ENCODE measurements at regions not wholly inside any gene's neighbourhood (a gene's known extent, or its start where the extent isn't known, plus 50 kb on each side); places are given as distances from the start of the nearest gene placed in this dataset.

GRCh38 chr5:91691592-91691991 is 308.5 kb upstream of the ARRDC3 start:
- H3K4me1 Mint-ChIP-seq (ENCODE audit: low read depth, unreplicated experiment): peaks cover 8% of the 10 kb centered on the region
- H3K27me3 Mint-ChIP-seq (ENCODE audit: unreplicated experiment): no peaks in the 10 kb centered on the region
- no peaks in the 10 kb centered on the region for H3K36me3 Mint-ChIP-seq (ENCODE audit: insufficient read depth, unreplicated experiment)
- peaks cover 11% of the 10 kb centered on the region for H3K9me3 Mint-ChIP-seq (ENCODE audit: low read depth, unreplicated experiment)
- TF ChIP-seq CTCF (IDR thresholded peaks at IDR 0.05; ENCODE audit: unreplicated experiment): no peak
- no TSS peak for BruUV-seq (replicated peaks)
- no peak overlapping the region for H3K4me3 Mint-ChIP-seq (ENCODE audit: low read depth, unreplicated experiment)
- CTCF ChIA-PET: no interaction called here
- no peak for DNase-seq
- no peak overlapping the region for H3K27ac Mint-ChIP-seq (ENCODE audit: unreplicated experiment)
- intact Hi-C loops (cut with micrococcal nuclease; ENCODE audit: unreplicated experiment): no loop called here

DNA sequence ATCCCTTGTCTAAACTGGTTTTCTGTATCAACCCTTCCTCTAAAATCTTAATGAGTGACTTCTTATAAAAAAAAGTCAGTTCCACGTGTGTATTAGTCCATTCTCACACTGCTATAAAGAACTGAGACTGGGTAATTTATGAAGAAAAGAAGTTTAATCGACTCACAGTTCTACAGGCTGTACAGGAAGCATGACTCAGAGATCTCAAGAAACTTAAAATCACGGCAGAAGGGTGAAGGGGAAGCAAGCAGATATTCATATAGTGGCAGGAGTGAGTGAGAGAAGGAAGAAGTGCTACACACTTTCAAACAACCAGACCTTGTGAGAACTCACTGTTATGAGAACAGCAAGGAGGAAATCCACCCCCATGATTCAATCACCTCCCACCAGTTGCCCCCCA is 307.8 kb upstream of the ARRDC3 start:
- H3K4me1 Mint-ChIP-seq (ENCODE audit: low read depth, unreplicated experiment): peaks cover 8% of the 10 kb centered on the region
- TF ChIP-seq CTCF (IDR thresholded peaks at IDR 0.05; ENCODE audit: unreplicated experiment): no peak
- peaks cover 11% of the 10 kb centered on the region for H3K9me3 Mint-ChIP-seq (ENCODE audit: low read depth, unreplicated experiment)
- H3K27ac Mint-ChIP-seq (ENCODE audit: unreplicated experiment): no peak overlapping the region
- H3K27me3 Mint-ChIP-seq (ENCODE audit: unreplicated experiment): no peaks in the 10 kb centered on the region
- H3K4me3 Mint-ChIP-seq (ENCODE audit: low read depth, unreplicated experiment): no peak overlapping the region
- intact Hi-C loops (cut with micrococcal nuclease; ENCODE audit: unreplicated experiment): no loop called here
- CTCF ChIA-PET: no interaction called here
- no peak for DNase-seq
- no peaks in the 10 kb centered on the region for H3K36me3 Mint-ChIP-seq (ENCODE audit: insufficient read depth, unreplicated experiment)
- no TSS peak for BruUV-seq (replicated peaks)

DNA sequence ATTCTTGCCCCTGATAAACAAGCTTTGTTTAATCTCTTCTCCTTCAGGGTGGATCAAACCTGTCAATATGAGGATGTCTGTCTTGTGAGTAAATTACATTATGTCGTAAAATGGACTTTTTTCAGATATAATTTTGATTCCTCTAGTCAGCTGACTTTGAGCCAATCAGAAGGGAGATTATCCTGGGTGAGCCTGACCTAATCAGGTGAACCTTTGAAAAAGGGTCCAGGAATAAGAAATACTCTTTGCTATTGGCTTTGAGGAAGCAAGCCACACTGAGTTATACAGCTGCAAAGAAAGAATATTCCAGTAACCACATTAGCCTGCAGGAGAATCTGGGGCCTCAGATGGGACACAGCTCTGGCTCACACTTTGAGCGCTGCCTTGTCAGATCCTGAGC is 304.3 kb upstream of the ARRDC3 start:
- no peak for TF ChIP-seq CTCF (IDR thresholded peaks at IDR 0.05; ENCODE audit: unreplicated experiment)
- intact Hi-C loops (cut with micrococcal nuclease; ENCODE audit: unreplicated experiment): no loop called here
- Mint-ChIP-seq H3K4me3 (ENCODE audit: low read depth, unreplicated experiment) (no peak overlapping the region), H3K27me3 (ENCODE audit: unreplicated experiment) (no peaks in the 10 kb centered on the region), H3K4me1 (ENCODE audit: low read depth, unreplicated experiment) (peaks cover 8% of the 10 kb centered on the region), H3K36me3 (ENCODE audit: insufficient read depth, unreplicated experiment) (no peaks in the 10 kb centered on the region), H3K27ac (ENCODE audit: unreplicated experiment) (no peak overlapping the region), H3K9me3 (ENCODE audit: low read depth, unreplicated experiment) (peaks cover 3% of the 10 kb centered on the region)
- DNase-seq: no peak
- no TSS peak for BruUV-seq (replicated peaks)
- CTCF ChIA-PET: interaction anchor here (0.7 kb wide), 1 partner anchor 626 kb away, joined by 3 read pairs; no protein-coding TSS in a partner anchor

DNA sequence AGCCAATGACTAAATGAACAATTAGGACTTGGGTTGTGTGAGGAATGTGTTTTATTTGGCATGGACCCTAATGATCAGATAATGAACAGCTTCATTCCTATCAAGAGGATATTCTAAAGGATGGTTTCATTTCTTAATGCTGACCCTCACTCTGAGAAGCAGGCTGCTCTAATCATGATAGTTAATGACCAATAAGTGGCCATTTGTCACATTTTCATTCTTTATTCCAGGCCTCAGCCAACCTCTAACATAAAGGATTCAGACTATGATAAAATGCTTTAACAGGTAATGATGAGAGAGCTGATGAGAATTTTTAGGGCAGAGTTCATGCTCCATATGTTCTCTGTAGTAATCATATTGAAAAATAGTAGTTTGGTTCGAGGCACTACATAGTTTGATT is 301.5 kb upstream of the ARRDC3 start:
- no peak for TF ChIP-seq CTCF (IDR thresholded peaks at IDR 0.05; ENCODE audit: unreplicated experiment)
- no TSS peak for BruUV-seq (replicated peaks)
- DNase-seq: no peak
- intact Hi-C loops (cut with micrococcal nuclease; ENCODE audit: unreplicated experiment): no loop called here
- CTCF ChIA-PET: no interaction called here
- Mint-ChIP-seq H3K27ac (ENCODE audit: unreplicated experiment) (no peak overlapping the region), H3K4me3 (ENCODE audit: low read depth, unreplicated experiment) (no peak overlapping the region), H3K36me3 (ENCODE audit: insufficient read depth, unreplicated experiment) (no peaks in the 10 kb centered on the region), H3K4me1 (ENCODE audit: low read depth, unreplicated experiment) (peaks cover 8% of the 10 kb centered on the region), H3K9me3 (ENCODE audit: low read depth, unreplicated experiment) (no peaks in the 10 kb centered on the region), H3K27me3 (ENCODE audit: unreplicated experiment) (no peaks in the 10 kb centered on the region)

GRCh38 chr5:91670563-91670962 is 287.4 kb upstream of the ARRDC3 start:
- Mint-ChIP-seq H3K4me3 (ENCODE audit: low read depth, unreplicated experiment) (no peak overlapping the region), H3K27ac (ENCODE audit: unreplicated experiment) (no peak overlapping the region), H3K36me3 (ENCODE audit: insufficient read depth, unreplicated experiment) (no peaks in the 10 kb centered on the region), H3K9me3 (ENCODE audit: low read depth, unreplicated experiment) (no peaks in the 10 kb centered on the region), H3K27me3 (ENCODE audit: unreplicated experiment) (no peaks in the 10 kb centered on the region), H3K4me1 (ENCODE audit: low read depth, unreplicated experiment) (no peaks in the 10 kb centered on the region)
- intact Hi-C loops (cut with micrococcal nuclease; ENCODE audit: unreplicated experiment): no loop called here
- CTCF ChIA-PET: no interaction called here
- no peak for TF ChIP-seq CTCF (IDR thresholded peaks at IDR 0.05; ENCODE audit: unreplicated experiment)
- no peak for DNase-seq
- no TSS peak for BruUV-seq (replicated peaks)
